ENCODE measurements at regions not wholly inside any gene's neighbourhood (a gene's known extent, or its start where the extent isn't known, plus 50 kb on each side); places are given as distances from the start of the nearest gene placed in this dataset.
"Not testable (repeated sequence)": the region's sequence is repeated elsewhere in the genome, so short reads cannot be mapped to it uniquely, and the experiment has no call there.

DNA sequence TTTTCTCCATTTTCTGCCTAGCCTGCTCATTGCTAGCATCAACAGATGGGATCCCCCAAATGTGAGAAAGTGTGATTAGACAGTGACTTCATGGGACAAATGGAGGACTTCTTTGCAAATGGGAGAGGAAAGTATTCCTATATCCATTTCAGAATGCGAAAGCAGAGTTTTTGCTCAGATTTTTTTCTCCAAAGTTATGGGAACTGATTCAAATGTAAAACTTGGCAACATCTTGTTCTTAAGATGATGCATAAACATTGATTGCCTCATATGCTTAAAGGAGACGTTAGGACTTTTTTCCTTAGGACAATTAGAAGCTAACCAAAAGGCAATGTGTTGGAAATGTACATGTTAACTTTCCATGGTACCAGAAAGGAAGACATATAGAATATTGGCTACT is 704.3 kb upstream of the ZNF608 start:
- Histone ChIP-seq H3K27me3 (no peaks in the 10 kb centered on the region), H3K4me1 (no peaks in the 10 kb centered on the region), H3K4me3 (no peak overlapping the region), H3K9me3 (no peaks in the 10 kb centered on the region), H3K36me3 (no peaks in the 10 kb centered on the region), H3K27ac (no peak overlapping the region)
- DNase-seq = no peak
- WGBS, 4 donors = 66 to 84% (median 81%) methylated on average over 2 of the region's 2 CpGs
- TF ChIP-seq POLR2A (IDR thresholded peaks at IDR 0.05) = no peak
- TF ChIP-seq, protein P1, sequence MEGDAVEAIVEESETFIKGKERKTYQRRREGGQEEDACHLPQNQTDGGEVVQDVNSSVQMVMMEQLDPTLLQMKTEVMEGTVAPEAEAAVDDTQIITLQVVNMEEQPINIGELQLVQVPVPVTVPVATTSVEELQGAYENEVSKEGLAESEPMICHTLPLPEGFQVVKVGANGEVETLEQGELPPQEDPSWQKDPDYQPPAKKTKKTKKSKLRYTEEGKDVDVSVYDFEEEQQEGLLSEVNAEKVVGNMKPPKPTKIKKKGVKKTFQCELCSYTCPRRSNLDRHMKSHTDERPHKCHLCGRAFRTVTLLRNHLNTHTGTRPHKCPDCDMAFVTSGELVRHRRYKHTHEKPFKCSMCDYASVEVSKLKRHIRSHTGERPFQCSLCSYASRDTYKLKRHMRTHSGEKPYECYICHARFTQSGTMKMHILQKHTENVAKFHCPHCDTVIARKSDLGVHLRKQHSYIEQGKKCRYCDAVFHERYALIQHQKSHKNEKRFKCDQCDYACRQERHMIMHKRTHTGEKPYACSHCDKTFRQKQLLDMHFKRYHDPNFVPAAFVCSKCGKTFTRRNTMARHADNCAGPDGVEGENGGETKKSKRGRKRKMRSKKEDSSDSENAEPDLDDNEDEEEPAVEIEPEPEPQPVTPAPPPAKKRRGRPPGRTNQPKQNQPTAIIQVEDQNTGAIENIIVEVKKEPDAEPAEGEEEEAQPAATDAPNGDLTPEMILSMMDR (IDR thresholded peaks at IDR 0.05) = no peak
- ATAC-seq = no peak
- intact Hi-C loops (cut with DNase I) = no loop called here

DNA sequence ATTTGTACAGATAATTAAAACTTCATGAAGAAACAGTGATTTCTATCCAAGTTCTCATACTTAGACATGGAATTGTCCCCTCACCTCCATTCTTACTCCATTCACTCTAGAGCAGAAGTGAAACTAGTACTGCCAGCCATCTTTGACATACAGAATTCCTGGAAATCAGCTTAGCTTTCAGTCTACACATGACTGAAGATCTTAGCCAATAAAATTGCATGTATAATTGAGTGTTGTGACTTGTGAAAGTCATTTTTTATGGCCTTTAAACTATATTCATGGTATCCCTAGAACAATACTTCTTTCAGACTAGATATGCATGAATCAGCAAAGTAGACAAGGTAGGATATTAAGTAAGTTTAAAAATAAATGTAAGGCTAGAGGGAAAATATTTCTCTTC is 705.2 kb upstream of the ZNF608 start:
- DNase-seq (no peak), ATAC-seq (no peak)
- H3K36me3 ChIP-seq = no peaks in the 10 kb centered on the region
- no peaks in the 10 kb centered on the region for H3K4me1 ChIP-seq
- intact Hi-C loops (cut with DNase I) = no loop called here
- TF ChIP-seq, protein P1 (IDR thresholded peaks at IDR 0.05) = no peak
- TF ChIP-seq POLR2A (IDR thresholded peaks at IDR 0.05) = no peak
- H3K27ac ChIP-seq = no peak overlapping the region
- H3K4me3 ChIP-seq = no peak overlapping the region
- H3K9me3 ChIP-seq = no peaks in the 10 kb centered on the region
- no peaks in the 10 kb centered on the region for H3K27me3 ChIP-seq

DNA sequence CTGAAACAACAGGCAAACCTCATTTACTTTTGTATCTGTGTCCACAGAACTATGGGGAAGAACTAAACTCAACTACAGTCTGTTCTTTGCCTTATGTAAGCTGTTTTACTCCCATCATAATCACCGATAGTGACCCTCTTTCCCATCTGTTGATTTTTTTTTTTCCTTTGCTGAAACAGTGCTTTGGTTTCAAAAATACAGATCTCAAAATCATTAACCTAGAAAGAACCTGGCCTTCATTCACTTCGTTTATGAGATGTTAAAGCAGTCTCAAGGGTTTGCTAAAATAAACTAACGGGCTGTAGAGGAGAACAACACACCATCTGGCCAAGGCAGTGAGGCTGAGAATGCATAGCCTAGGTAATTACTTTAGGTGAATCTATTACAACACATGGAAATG is 706.6 kb upstream of the ZNF608 start:
- no peak overlapping the region for H3K4me3 ChIP-seq
- DNase-seq = no peak
- H3K27me3 ChIP-seq = no peaks in the 10 kb centered on the region
- no peak overlapping the region for H3K27ac ChIP-seq
- H3K36me3 ChIP-seq = no peaks in the 10 kb centered on the region
- peaks cover 0 to 3% (median 0%) of the 10 kb centered on the region in 12 donors for H3K9me3 ChIP-seq
- WGBS, 4 donors = 87 to 93% (median 90%) methylated on average over 3 of the region's 3 CpGs
- TF ChIP-seq POLR2A (IDR thresholded peaks at IDR 0.05) = no peak
- TF ChIP-seq, protein P1 (IDR thresholded peaks at IDR 0.05) = no peak
- no peaks in the 10 kb centered on the region for H3K4me1 ChIP-seq
- no peak for ATAC-seq
- intact Hi-C loops (cut with DNase I) = no loop called here

DNA sequence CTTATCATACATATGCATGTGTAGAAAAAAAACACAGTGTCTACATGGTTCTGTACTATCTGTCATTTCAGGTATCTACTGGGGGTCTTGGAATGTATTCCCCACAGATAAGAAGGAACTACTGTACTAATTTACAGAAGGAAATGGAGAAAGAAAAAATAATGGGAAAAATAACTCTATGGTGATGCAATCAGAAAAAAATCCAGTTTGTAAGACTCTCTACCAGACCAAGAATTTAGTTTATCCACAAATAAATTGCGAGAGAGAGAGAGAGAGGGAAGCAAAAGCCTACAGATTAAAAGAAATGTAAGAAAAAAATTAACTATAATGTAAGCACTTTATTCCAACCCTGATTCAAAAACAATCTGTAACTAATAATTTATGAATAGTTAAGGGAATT is 708.6 kb upstream of the ZNF608 start:
- ATAC-seq = no peak
- no peak for DNase-seq
- no peak overlapping the region for H3K27ac ChIP-seq
- H3K9me3 ChIP-seq = peaks cover 0 to 3% (median 0%) of the 10 kb centered on the region in 12 donors
- H3K4me1 ChIP-seq = no peaks in the 10 kb centered on the region
- H3K4me3 ChIP-seq = no peak overlapping the region
- TF ChIP-seq, protein P1 (IDR thresholded peaks at IDR 0.05) = no peak
- intact Hi-C loops (cut with DNase I) = no loop called here
- H3K36me3 ChIP-seq = no peaks in the 10 kb centered on the region
- H3K27me3 ChIP-seq = no peaks in the 10 kb centered on the region
- 65 to 75% (median 67%) methylated on average over 1 of the region's 1 CpG for WGBS, 4 donors

DNA sequence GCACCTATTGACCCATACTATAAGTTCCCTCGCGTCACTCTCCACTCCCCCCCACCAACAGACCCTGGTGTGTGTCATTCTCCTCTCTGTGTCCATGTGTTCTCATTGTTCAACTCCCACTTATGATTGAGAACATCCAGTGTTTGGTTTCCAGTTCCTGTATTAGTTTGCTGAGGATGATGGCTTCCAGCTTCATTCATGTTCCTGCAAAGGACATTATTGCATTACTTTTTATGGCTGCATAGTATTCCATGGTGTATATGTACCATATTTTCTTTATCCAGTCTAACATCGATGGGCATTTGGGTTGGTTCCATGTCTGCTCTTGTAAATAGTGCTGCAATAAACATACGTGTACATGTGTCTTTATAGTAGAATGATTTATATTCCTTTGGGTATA is 709.6 kb upstream of the ZNF608 start:
- H3K27ac ChIP-seq; H3K4me1 ChIP-seq; H3K27me3 ChIP-seq; DNase-seq; H3K9me3 ChIP-seq; intact Hi-C loops (cut with DNase I); ATAC-seq; H3K4me3 ChIP-seq; H3K36me3 ChIP-seq: not testable (repeated sequence)
- 96 to 99% (median 99%) methylated on average over 4 of the region's 4 CpGs for WGBS, 4 donors
